CD14-positive monocyte (primary cell): ENCODE measurements at regions not wholly inside any gene's neighbourhood (a gene's known extent, or its start where the extent isn't known, plus 50 kb on each side); places are given as distances from the start of the nearest gene placed in this dataset.

ENCODE experiments used
- DNase-seq, 3 donors: peaks; one replicate each; pipeline ENCODE4 v3.0.0-alpha.2; 2011 to 2022
- H2AFZ ChIP-seq: 2 replicates; pipeline ENCODE4 v1.6.0; 2012; ENCODE audit warnings: mild to moderate bottlenecking, low read depth, low read length, inconsistent platforms; ENCODE audit not compliant: insufficient read depth, poor library complexity, severe bottlenecking
- H3K27ac ChIP-seq, 2 donors: 1 replicate in 1 of 2; 2 replicates in 1 of 2; pipeline ENCODE4 v1.5.1; 2012 to 2013; ENCODE audit warnings: low read length in 2 of 2, control low read depth in 1 of 2, inconsistent platforms in 1 of 2, low read depth in 1 of 2, mild to moderate bottlenecking in 1 of 2
- H3K27me3 ChIP-seq, 2 donors: one replicate each; pipeline versions ENCODE4 v1.6.0 to v1.6.1; 2011 to 2013; ENCODE audit warnings: low read length in 2 of 2; ENCODE audit not compliant: control insufficient read depth in 2 of 2, insufficient read depth in 2 of 2
- H3K36me3 ChIP-seq, 2 donors: replicated peaks in 1 of 2; 1 replicate in 1 of 2; 2 replicates in 1 of 2; pipeline versions ENCODE4 v1.5.1 to v1.6.1; 2012 to 2013; ENCODE audit warnings: low read length in 2 of 2, control low read depth in 1 of 2, inconsistent platforms in 1 of 2, mild to moderate bottlenecking in 1 of 2; ENCODE audit not compliant: insufficient read depth in 2 of 2, control insufficient read depth in 1 of 2
- H3K4me1 ChIP-seq, 2 donors: 1 replicate in 1 of 2; 2 replicates in 1 of 2; pipeline versions ENCODE4 v1.5.1 to v1.6.1; 2012 to 2013; ENCODE audit warnings: low read length in 2 of 2, control low read depth in 1 of 2, inconsistent platforms in 1 of 2, mild to moderate bottlenecking in 1 of 2, moderate library complexity in 1 of 2; ENCODE audit not compliant: insufficient read depth in 2 of 2, control insufficient read depth in 1 of 2
- H3K4me2 ChIP-seq: replicated peaks from 2 replicates; pipeline ENCODE3; 2012; ENCODE audit warnings: low read length, moderate library complexity, mild to moderate bottlenecking; ENCODE audit not compliant: poor library complexity, severe bottlenecking; ENCODE audit errors: extremely low read depth
- H3K4me3 ChIP-seq, 3 experiments: fragments of 200-600 bp in 1 of 3; sonication (generic) in 1 of 3; replicated peaks in 1 of 3; 1 replicate in 2 of 3; 2 replicates in 1 of 3; pipeline ENCODE4 v1.5.1; 2011 to 2013; ENCODE audit warnings: low read length in 3 of 3, mild to moderate bottlenecking in 3 of 3, control low read depth in 2 of 3, low read depth in 2 of 3, inconsistent platforms in 1 of 3, moderate library complexity in 1 of 3
- H3K79me2 ChIP-seq: 2 replicates; pipeline ENCODE4 v1.6.0; 2012; ENCODE audit warnings: mild to moderate bottlenecking, control low read depth, inconsistent platforms, low read length, moderate library complexity; ENCODE audit not compliant: insufficient read depth
- H3K9ac ChIP-seq: 2 replicates; pipeline ENCODE4 v1.6.0; 2017; ENCODE audit warnings: low read length, mild to moderate bottlenecking; ENCODE audit not compliant: insufficient read depth, poor library complexity, severe bottlenecking
- H3K9me3 ChIP-seq, 2 donors: replicated peaks in 1 of 2; 1 replicate in 1 of 2; 2 replicates in 1 of 2; pipeline versions ENCODE4 v1.5.1 to v1.6.1; 2012 to 2013; ENCODE audit warnings: low read length in 2 of 2, control low read depth in 1 of 2; ENCODE audit not compliant: control insufficient read depth in 1 of 2, insufficient read depth in 1 of 2
- H4K20me1 ChIP-seq: 2 replicates; pipeline ENCODE4 v1.6.0; 2012; ENCODE audit warnings: mild to moderate bottlenecking, low read length, control low read depth, moderate library complexity; ENCODE audit not compliant: insufficient read depth
- H3K27ac Mint-ChIP-seq, 7 donors: one replicate each; pipeline ENCODE4 v1.8.0; 2020; ENCODE audit warnings: mild to moderate bottlenecking in 7 of 7, mixed read lengths in 7 of 7, moderate library complexity in 6 of 7, inconsistent platforms in 2 of 7
- H3K27me3 Mint-ChIP-seq, 3 donors: one replicate each; pipeline ENCODE4 v1.8.0; 2021 to 2022; ENCODE audit warnings: low read depth in 3 of 3, mild to moderate bottlenecking in 3 of 3, mixed read lengths in 3 of 3, moderate library complexity in 3 of 3, inconsistent platforms in 1 of 3
- H3K36me3 Mint-ChIP-seq, 2 donors: one replicate each; pipeline ENCODE4 v1.8.0; 2020; ENCODE audit warnings: mixed read lengths in 2 of 2, inconsistent platforms in 1 of 2, mild to moderate bottlenecking in 1 of 2
- H3K4me1 Mint-ChIP-seq: one replicate; pipeline ENCODE4 v1.8.0; 2020; ENCODE audit warnings: mild to moderate bottlenecking, mixed read lengths
- H3K4me3 Mint-ChIP-seq, 2 donors: one replicate each; pipeline ENCODE4 v1.8.0; 2020; ENCODE audit warnings: mild to moderate bottlenecking in 2 of 2, mixed read lengths in 2 of 2, moderate library complexity in 1 of 2
- H3K9me3 Mint-ChIP-seq, 7 donors: one replicate each; pipeline ENCODE4 v1.8.0; 2020 to 2022; ENCODE audit warnings: mixed read lengths in 7 of 7, mild to moderate bottlenecking in 6 of 7, moderate library complexity in 6 of 7, inconsistent platforms in 2 of 7
- WGBS: methylation state at CpG from one replicate; pipeline ENCODE4 v1.1.5; 2013; ENCODE audit warnings: missing lambda C conversion rate; ENCODE audit not compliant: insufficient coverage; 5-methylcytosine and 5-hydroxymethylcytosine counted together
- intact Hi-C, 2 donors: fragments of 100-400 bp; cut with micrococcal nuclease; formaldehyde crosslinking; loops; one replicate each; pipeline versions ENCODE4 v1.15.0 to v1.15.1; 2023
- TF ChIP-seq, protein P1 (sequence below): fragments of 200-600 bp; IDR thresholded peaks from one replicate; pipeline ENCODE4 v1.8.0; 2022; ENCODE audit warnings: antibody characterized with exemption, mild to moderate bottlenecking

DNA sequence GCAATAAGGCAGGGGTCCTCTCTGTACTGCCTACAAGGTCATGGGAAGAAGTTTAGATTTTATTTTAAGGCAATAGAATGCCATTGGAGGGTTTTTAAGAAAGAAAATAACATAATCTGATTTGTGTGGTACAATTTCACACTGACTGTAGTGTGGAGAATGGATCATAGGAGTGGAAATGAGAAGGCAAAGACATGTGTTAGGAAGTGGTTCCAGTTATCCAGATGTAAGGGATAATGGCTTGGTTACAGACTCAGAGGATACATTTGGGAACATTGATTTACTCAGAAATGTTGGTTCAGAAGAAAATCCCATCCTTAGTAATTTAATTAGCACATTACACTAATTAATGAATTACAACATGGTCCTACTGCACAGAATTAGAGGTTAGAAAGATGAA lies 788.2 kb downstream of the SLITRK5 start:
- TF ChIP-seq, protein P1, sequence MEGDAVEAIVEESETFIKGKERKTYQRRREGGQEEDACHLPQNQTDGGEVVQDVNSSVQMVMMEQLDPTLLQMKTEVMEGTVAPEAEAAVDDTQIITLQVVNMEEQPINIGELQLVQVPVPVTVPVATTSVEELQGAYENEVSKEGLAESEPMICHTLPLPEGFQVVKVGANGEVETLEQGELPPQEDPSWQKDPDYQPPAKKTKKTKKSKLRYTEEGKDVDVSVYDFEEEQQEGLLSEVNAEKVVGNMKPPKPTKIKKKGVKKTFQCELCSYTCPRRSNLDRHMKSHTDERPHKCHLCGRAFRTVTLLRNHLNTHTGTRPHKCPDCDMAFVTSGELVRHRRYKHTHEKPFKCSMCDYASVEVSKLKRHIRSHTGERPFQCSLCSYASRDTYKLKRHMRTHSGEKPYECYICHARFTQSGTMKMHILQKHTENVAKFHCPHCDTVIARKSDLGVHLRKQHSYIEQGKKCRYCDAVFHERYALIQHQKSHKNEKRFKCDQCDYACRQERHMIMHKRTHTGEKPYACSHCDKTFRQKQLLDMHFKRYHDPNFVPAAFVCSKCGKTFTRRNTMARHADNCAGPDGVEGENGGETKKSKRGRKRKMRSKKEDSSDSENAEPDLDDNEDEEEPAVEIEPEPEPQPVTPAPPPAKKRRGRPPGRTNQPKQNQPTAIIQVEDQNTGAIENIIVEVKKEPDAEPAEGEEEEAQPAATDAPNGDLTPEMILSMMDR, result no peak
- intact Hi-C loops, result no loop called here
- Mint-ChIP-seq H3K36me3 (no peaks in the 10 kb centered on the region), H3K4me1 (peaks cover 23% of the 10 kb centered on the region), H3K27ac (no peak overlapping the region), H3K9me3 (peaks cover 0 to 4% (median 0%) of the 10 kb centered on the region in 7 donors), H3K27me3 (no peaks in the 10 kb centered on the region), H3K4me3 (no peak overlapping the region)
- H3K4me2 ChIP-seq, result no peak overlapping the region
- H3K36me3 ChIP-seq, result no peaks in the 10 kb centered on the region
- no peak overlapping the region for H3K4me3 ChIP-seq
- no peaks in the 10 kb centered on the region for H4K20me1 ChIP-seq
- H3K9me3 ChIP-seq, result no peaks in the 10 kb centered on the region
- no peak overlapping the region for H3K27ac ChIP-seq
- H3K9ac ChIP-seq, result no peak overlapping the region
- H3K79me2 ChIP-seq, result no peaks in the 10 kb centered on the region
- no peak overlapping the region for H2AFZ ChIP-seq
- DNase-seq, result no peak
- no peaks in the 10 kb centered on the region for H3K27me3 ChIP-seq
- peaks cover 7 to 8% of the 10 kb centered on the region in 2 donors for H3K4me1 ChIP-seq

DNA sequence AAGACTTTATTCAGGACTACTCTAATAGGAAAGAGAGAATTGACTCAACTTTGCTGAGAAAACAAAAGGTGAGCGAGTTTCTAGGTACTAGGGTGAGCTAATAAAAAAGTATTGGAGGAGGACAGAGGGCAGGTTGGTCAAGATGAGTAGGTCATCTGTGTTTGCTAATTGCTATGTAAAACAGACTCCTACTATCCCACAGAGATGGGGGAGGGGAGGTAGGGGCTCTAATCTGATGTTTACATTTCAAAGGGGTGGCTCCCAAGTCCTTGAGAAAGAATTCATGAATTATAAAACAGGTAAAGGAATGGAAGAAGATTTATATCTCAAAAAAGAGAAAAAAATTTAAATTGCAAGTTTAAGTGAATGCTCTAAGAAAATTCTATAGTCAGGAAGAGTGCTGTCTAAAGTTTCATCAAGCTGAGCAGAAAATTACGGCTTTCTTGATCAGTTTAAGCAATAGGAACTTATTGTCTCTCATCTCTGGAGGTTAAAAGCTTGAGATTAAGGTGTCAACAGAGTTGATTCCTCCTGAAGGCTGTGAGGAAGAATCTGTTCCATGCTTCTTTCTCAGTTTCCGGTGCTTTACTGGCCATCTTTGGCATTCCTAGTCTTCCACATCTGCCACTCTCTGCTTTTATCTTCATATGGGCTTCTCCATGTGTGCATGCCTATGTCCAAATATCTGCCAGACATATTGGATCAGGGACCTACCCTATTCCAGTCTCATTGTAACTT lies 790.3 kb downstream of the SLITRK5 start:
- Mint-ChIP-seq H3K27me3 (peaks cover 0 to 2% (median 0%) of the 10 kb centered on the region in 3 donors), H3K27ac (no peak overlapping the region), H3K4me1 (peaks cover 10% of the 10 kb centered on the region), H3K4me3 (no peak overlapping the region), H3K36me3 (no peaks in the 10 kb centered on the region), H3K9me3 (peaks cover 0 to 4% (median 0%) of the 10 kb centered on the region in 7 donors)
- no peak overlapping the region for H3K27ac ChIP-seq
- intact Hi-C loops, result no loop called here
- no peaks in the 10 kb centered on the region for H3K27me3 ChIP-seq
- H3K79me2 ChIP-seq, result no peaks in the 10 kb centered on the region
- no peak overlapping the region for H3K4me3 ChIP-seq
- H3K36me3 ChIP-seq, result no peaks in the 10 kb centered on the region
- H3K9ac ChIP-seq, result no peak overlapping the region
- TF ChIP-seq, protein P1, result no peak
- WGBS, result 87% methylated on average over 2 of the region's 3 CpGs
- no peaks in the 10 kb centered on the region for H4K20me1 ChIP-seq
- H3K4me2 ChIP-seq, result no peak overlapping the region
- no peak for DNase-seq
- no peaks in the 10 kb centered on the region for H3K9me3 ChIP-seq
- peaks cover 2 to 5% of the 10 kb centered on the region in 2 donors for H3K4me1 ChIP-seq
- H2AFZ ChIP-seq, result no peak overlapping the region
